ENCODE measurements at regions not wholly inside any gene's neighbourhood (a gene's known extent, or its start where the extent isn't known, plus 50 kb on each side); places are given as distances from the start of the nearest gene placed in this dataset.

DNA sequence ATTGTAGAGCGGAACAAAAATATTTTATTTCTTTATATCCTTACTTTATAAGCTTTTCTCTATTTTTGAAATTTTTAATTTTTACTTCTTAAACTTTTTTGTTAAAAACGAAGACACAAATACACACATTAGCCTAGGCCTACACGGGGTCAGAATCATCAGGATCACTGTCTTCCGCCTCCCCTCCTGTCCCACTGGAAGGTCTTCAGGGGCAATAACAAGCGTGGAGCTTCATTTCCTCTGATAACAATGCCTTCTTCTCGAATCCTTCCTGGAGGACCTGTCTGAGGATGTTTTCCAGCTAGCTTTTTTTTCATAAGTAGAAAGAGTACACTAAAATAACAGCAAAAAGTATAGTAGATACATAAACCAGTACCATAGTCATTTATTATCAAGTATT lies 77.7 kb upstream of the DGKG start:
- H3K36me3 ChIP-seq (ENCODE audit: control insufficient read depth, insufficient read depth, low read length): no peaks in the 10 kb centered on the region
- H3K9me3 ChIP-seq (replicated peaks; ENCODE audit: control insufficient read depth, insufficient read depth, low read depth, low read length): no peaks in the 10 kb centered on the region
- no peaks in the 10 kb centered on the region for H4K20me1 ChIP-seq (replicated peaks; ENCODE audit: control insufficient read depth, insufficient read depth, low read length)
- POLR2A ChIA-PET: no interaction called here
- CTCF ChIA-PET (ENCODE audit: low intra/inter-chr PET ratio): no interaction called here
- ATAC-seq (no peak), FAIRE-seq (no peak), DNase-seq (ENCODE audit: extremely low read depth in 1 of 4, low spot score in 3 of 4) (no peak)
- no peak overlapping the region for H3K27ac ChIP-seq (ENCODE audit: extremely low read depth, low read depth, low read length)
- H3K4me3 ChIP-seq: no peak overlapping the region
- H2AFZ ChIP-seq (ENCODE audit: low read depth, low read length): no peak overlapping the region
- H3K79me2 ChIP-seq (ENCODE audit: control insufficient read depth, insufficient read depth, low read length): no peaks in the 10 kb centered on the region
- no peak overlapping the region for H3K9ac ChIP-seq (ENCODE audit: insufficient read depth in 1 of 2, low read depth in 2 of 2, low read length in 2 of 2)
- WGBS (ENCODE audit: insufficient coverage, low coverage, missing lambda C conversion rate): 24% methylated on average over 6 of the region's 6 CpGs
- in situ Hi-C loops (cut with MboI) (no loop called here), intact Hi-C loops (cut with micrococcal nuclease) (no loop called here)
- no TSS peak for BruUV-seq (replicated peaks)
- H3K9me1 ChIP-seq (ENCODE audit: control insufficient read depth, insufficient read depth, low read length): no peaks in the 10 kb centered on the region
- H3K4me1 ChIP-seq (replicated peaks in 1 of 2; ENCODE audit: control insufficient read depth in 2 of 2, insufficient read depth in 2 of 2, low read length in 2 of 2): no peaks in the 10 kb centered on the region; a peak in 1 of 5 replicates
- H3K27me3 ChIP-seq (ENCODE audit: control insufficient read depth in 2 of 2, insufficient read depth in 2 of 2, low read length in 2 of 2): peaks cover 0 to 6% of the 10 kb centered on the region in 2 experiments; a peak in 2 of 5 replicates
- H3K4me2 ChIP-seq (ENCODE audit: insufficient read depth, low read length): no peak overlapping the region
- TF ChIP-seq RBM22 (IDR thresholded peaks at IDR 0.05; ENCODE audit: low read depth, low read length, poor library complexity, severe bottlenecking) (no peak), RCOR1 (IDR thresholded peaks at IDR 0.05; ENCODE audit: borderline replicate concordance in 1 of 2, low read depth in 2 of 2, low read length in 2 of 2) (no peak), BRD4 (IDR thresholded peaks at IDR 0.05) (no peak), BCOR (IDR thresholded peaks at IDR 0.05) (no peak), ZNF431 (CRISPR knock-in tag; IDR thresholded peaks at IDR 0.05) (no peak), ZNF197 (CRISPR knock-in tag; IDR thresholded peaks at IDR 0.05; ENCODE audit: low read depth) (no peak), ZNF146 (CRISPR knock-in tag; IDR thresholded peaks at IDR 0.05; ENCODE audit: unreplicated experiment) (no peak), ZNF830 (CRISPR knock-in tag; IDR thresholded peaks at IDR 0.05) (no peak), SMAD3 (CRISPR knock-in tag; conservative IDR thresholded peaks at IDR 0.05) (no peak), ZNF239 (CRISPR knock-in tag; IDR thresholded peaks at IDR 0.05) (no peak), NR1H2 (CRISPR knock-in tag; IDR thresholded peaks at IDR 0.05) (no peak)
- TF ChIP-seq, protein P1, sequence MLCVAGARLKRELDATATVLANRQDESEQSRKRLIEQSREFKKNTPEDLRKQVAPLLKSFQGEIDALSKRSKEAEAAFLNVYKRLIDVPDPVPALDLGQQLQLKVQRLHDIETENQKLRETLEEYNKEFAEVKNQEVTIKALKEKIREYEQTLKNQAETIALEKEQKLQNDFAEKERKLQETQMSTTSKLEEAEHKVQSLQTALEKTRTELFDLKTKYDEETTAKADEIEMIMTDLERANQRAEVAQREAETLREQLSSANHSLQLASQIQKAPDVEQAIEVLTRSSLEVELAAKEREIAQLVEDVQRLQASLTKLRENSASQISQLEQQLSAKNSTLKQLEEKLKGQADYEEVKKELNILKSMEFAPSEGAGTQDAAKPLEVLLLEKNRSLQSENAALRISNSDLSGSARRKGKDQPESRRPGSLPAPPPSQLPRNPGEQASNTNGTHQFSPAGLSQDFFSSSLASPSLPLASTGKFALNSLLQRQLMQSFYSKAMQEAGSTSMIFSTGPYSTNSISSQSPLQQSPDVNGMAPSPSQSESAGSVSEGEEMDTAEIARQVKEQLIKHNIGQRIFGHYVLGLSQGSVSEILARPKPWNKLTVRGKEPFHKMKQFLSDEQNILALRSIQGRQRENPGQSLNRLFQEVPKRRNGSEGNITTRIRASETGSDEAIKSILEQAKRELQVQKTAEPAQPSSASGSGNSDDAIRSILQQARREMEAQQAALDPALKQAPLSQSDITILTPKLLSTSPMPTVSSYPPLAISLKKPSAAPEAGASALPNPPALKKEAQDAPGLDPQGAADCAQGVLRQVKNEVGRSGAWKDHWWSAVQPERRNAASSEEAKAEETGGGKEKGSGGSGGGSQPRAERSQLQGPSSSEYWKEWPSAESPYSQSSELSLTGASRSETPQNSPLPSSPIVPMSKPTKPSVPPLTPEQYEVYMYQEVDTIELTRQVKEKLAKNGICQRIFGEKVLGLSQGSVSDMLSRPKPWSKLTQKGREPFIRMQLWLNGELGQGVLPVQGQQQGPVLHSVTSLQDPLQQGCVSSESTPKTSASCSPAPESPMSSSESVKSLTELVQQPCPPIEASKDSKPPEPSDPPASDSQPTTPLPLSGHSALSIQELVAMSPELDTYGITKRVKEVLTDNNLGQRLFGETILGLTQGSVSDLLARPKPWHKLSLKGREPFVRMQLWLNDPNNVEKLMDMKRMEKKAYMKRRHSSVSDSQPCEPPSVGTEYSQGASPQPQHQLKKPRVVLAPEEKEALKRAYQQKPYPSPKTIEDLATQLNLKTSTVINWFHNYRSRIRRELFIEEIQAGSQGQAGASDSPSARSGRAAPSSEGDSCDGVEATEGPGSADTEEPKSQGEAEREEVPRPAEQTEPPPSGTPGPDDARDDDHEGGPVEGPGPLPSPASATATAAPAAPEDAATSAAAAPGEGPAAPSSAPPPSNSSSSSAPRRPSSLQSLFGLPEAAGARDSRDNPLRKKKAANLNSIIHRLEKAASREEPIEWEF (CRISPR knock-in tag; IDR thresholded peaks at IDR 0.05): no peak
- TF ChIP-seq, protein P2, sequence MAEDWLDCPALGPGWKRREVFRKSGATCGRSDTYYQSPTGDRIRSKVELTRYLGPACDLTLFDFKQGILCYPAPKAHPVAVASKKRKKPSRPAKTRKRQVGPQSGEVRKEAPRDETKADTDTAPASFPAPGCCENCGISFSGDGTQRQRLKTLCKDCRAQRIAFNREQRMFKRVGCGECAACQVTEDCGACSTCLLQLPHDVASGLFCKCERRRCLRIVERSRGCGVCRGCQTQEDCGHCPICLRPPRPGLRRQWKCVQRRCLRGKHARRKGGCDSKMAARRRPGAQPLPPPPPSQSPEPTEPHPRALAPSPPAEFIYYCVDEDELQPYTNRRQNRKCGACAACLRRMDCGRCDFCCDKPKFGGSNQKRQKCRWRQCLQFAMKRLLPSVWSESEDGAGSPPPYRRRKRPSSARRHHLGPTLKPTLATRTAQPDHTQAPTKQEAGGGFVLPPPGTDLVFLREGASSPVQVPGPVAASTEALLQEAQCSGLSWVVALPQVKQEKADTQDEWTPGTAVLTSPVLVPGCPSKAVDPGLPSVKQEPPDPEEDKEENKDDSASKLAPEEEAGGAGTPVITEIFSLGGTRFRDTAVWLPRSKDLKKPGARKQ (CRISPR knock-in tag; IDR thresholded peaks at IDR 0.05): no peak
- TF ChIP-seq, protein P3, sequence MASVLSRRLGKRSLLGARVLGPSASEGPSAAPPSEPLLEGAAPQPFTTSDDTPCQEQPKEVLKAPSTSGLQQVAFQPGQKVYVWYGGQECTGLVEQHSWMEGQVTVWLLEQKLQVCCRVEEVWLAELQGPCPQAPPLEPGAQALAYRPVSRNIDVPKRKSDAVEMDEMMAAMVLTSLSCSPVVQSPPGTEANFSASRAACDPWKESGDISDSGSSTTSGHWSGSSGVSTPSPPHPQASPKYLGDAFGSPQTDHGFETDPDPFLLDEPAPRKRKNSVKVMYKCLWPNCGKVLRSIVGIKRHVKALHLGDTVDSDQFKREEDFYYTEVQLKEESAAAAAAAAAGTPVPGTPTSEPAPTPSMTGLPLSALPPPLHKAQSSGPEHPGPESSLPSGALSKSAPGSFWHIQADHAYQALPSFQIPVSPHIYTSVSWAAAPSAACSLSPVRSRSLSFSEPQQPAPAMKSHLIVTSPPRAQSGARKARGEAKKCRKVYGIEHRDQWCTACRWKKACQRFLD (CRISPR knock-in tag; IDR thresholded peaks at IDR 0.05): no peak

All from K562 (cell line).